Tibial nerve (tissue), 4 donors: ENCODE measurements at regions not wholly inside any gene's neighbourhood (a gene's known extent, or its start where the extent isn't known, plus 50 kb on each side); places are given as distances from the start of the nearest gene placed in this dataset.

Experiments used
- DNase-seq, 2 donors: peaks; one replicate each; pipeline ENCODE4 v3.0.0-alpha.2; 2019; ENCODE audit warnings: low spot score in 2 of 2
- H3K27ac ChIP-seq, 4 donors: fragments of 200-600 bp; sonication (generic) in 3 of 4; one replicate each; pipeline ENCODE4 v1.5.1; 2017 to 2019; ENCODE audit warnings: mild to moderate bottlenecking in 1 of 4
- H3K27me3 ChIP-seq, 2 donors: fragments of 200-600 bp; sonication (generic) in 1 of 2; one replicate each; pipeline versions ENCODE4 v1.5.1 to v1.6.0; 2017 to 2019
- H3K36me3 ChIP-seq, 3 donors: fragments of 200-600 bp; sonication (generic); one replicate each; pipeline ENCODE4 v1.5.1; 2018 to 2019
- H3K4me1 ChIP-seq, 4 donors: fragments of 200-600 bp; sonication (generic) in 3 of 4; one replicate each; pipeline ENCODE4 v1.5.1; 2017 to 2019
- H3K4me3 ChIP-seq, 4 donors: fragments of 200-600 bp; sonication (generic) in 3 of 4; one replicate each; pipeline ENCODE4 v1.5.1; 2017 to 2019; ENCODE audit warnings: mild to moderate bottlenecking in 1 of 4, moderate library complexity in 1 of 4
- H3K9me3 ChIP-seq, 4 donors: fragments of 200-600 bp; sonication (generic) in 3 of 4; one replicate each; pipeline ENCODE4 v1.5.1; 2017 to 2019
- CTCF ChIP-seq, 5 experiments: fragments of 200-600 bp in 3 of 5; fragments of 450-650 bp in 2 of 5; sonication (generic) in 3 of 5; IDR thresholded peaks; one replicate each; pipeline ENCODE4 v1.5.1; 2016 to 2019; ENCODE audit warnings: antibody characterized with exemption in 5 of 5, mild to moderate bottlenecking in 3 of 5, moderate library complexity in 2 of 5
- EP300 ChIP-seq, 2 donors: sonication (generic); formaldehyde crosslinking; IDR thresholded peaks; one replicate each; pipeline ENCODE4 v1.6.1; 2017; ENCODE audit warnings: antibody characterized with exemption in 2 of 2, mild to moderate bottlenecking in 1 of 2
- POLR2A ChIP-seq, 2 donors: fragments of 450-650 bp; IDR thresholded peaks; one replicate each; pipeline ENCODE4 v1.6.1; 2017; ENCODE audit warnings: antibody characterized with exemption in 2 of 2, mild to moderate bottlenecking in 2 of 2, moderate library complexity in 2 of 2
- WGBS, 2 donors: methylation state at CpG; one replicate each; pipeline ENCODE4 v1.1.5; 2018; 5-methylcytosine and 5-hydroxymethylcytosine counted together

- Histone ChIP-seq H3K27me3 (no peaks in the 10 kb centered on the region), H3K27ac (no peak overlapping the region), H3K9me3 (peaks cover 0 to 9% (median 0%) of the 10 kb centered on the region in 4 donors), H3K36me3 (no peaks in the 10 kb centered on the region), H3K4me3 (no peak overlapping the region), H3K4me1 (no peaks in the 10 kb centered on the region)
- WGBS, 2 donors: 45 to 54% methylated on average over 3 of the region's 3 CpGs
- TF ChIP-seq CTCF (IDR thresholded peaks at IDR 0.05) (no peak), EP300 (IDR thresholded peaks at IDR 0.05) (no peak), POLR2A (IDR thresholded peaks at IDR 0.05) (no peak)
- DNase-seq: no peak
These were observed 103.5 kb downstream of the CD24 start for GRCh38 chr6:106870824-106871717.

DNA sequence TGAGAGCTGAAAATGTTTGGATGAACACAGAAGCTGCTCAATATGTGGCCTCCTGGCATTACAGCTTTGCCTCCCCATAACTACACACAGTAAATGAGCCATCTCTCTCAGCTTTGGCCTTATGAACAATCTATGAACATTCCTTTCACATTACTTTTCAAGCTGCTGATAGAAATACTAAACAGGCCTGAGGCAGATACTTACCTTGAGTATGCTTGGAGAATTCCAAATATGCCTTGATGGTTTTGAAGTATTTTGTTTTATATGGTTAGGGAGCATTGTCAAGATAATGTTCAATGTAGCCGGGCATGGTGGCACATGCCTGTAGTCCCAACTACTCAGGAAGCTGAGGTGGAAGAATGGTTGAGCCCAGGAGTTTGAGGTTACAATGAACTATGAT lies 104.5 kb downstream of the CD24 start:
- Histone ChIP-seq H3K9me3 (no peaks in the 10 kb centered on the region), H3K36me3 (no peaks in the 10 kb centered on the region), H3K4me1 (no peaks in the 10 kb centered on the region), H3K27ac (no peak overlapping the region), H3K4me3 (no peak overlapping the region), H3K27me3 (no peaks in the 10 kb centered on the region)
- no peak for DNase-seq
- WGBS, 2 donors: 93 to 100% methylated on average over 1 of the region's 1 CpG
- TF ChIP-seq EP300 (IDR thresholded peaks at IDR 0.05) (no peak), CTCF (IDR thresholded peaks at IDR 0.05) (no peak), POLR2A (IDR thresholded peaks at IDR 0.05) (no peak)

- WGBS, 2 donors: 84 to 85% methylated on average over 5 of the region's 5 CpGs
- DNase-seq: no peak
- H3K4me1 ChIP-seq: no peaks in the 10 kb centered on the region
- H3K27me3 ChIP-seq: no peaks in the 10 kb centered on the region
- no peaks in the 10 kb centered on the region for H3K9me3 ChIP-seq
- no peak for TF ChIP-seq EP300 (IDR thresholded peaks at IDR 0.05)
- TF ChIP-seq CTCF (IDR thresholded peaks at IDR 0.05): no peak
- no peak for TF ChIP-seq POLR2A (IDR thresholded peaks at IDR 0.05)
- no peaks in the 10 kb centered on the region for H3K36me3 ChIP-seq
- H3K27ac ChIP-seq: no peak overlapping the region
- no peak overlapping the region for H3K4me3 ChIP-seq
These were observed 105.3 kb downstream of the CD24 start for GRCh38 chr6:106869203-106869602.

DNA sequence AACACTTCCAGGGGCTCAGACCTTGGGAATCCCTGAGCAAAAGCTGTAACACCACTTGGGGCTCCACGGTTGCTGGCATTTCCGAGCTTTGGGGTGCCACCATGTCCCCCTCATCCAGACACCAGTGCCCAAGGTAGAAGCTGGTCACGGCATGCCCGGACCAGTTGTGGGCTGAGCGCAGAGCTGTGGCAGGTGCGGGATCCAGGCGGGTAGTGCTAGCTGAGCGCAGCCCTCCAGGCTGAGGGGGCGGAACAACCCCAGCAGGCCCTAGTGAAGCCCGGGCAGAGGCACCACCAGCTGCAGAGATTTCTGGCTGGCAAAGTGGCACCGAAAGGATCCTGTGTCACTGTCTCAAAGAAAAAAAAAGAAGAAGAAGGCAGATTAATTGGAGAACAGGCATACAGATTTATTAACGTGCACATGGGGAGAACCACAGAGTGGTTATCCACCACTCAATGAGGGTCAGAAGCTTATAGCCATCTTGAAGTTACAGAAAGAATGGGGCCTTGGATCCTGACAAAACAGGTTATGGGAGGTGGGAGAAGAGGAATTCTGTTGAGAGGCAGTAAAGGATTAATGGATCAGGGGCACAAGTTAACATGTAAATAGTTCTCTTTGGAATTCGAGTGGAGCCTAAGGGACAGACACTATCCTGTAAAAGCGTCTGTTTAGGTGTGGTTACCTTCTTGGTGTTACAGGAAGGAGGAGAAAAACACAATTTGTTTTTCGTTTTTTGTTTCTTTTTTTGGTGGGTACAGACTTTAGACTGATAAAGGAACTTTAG lies 107.5 kb downstream of the CD24 start:
- Histone ChIP-seq H3K27me3 (no peaks in the 10 kb centered on the region), H3K4me1 (no peaks in the 10 kb centered on the region), H3K36me3 (no peaks in the 10 kb centered on the region), H3K9me3 (peaks cover 0 to 6% (median 0%) of the 10 kb centered on the region in 4 donors), H3K27ac (no peak overlapping the region), H3K4me3 (no peak overlapping the region)
- TF ChIP-seq POLR2A (IDR thresholded peaks at IDR 0.05) (no peak), CTCF (IDR thresholded peaks at IDR 0.05) (no peak), EP300 (IDR thresholded peaks at IDR 0.05) (no peak)
- 77 to 81% methylated on average over 10 to 15 of the region's 15 CpGs for WGBS, 2 donors
- no peak for DNase-seq

DNA sequence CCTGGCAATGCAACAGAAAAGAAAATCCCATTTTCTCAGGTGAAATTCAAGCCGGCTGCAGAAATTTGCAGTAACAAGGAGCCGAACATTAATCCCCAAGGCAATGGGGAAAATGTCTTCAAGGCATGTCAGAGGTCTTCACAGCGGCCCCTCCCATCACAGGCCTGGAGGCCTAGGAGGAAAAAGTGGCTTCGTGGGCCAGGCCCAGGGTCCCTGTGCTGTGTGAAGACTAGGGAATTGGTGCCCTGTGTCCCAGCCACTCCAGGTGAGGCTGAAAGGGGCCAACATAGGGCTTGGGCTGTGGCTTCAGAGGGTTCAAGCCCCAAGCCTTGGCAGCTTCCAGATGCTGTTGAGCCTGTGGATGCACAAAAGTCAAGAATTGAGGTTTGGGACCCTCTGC lies 111.7 kb downstream of the CD24 start:
- no peak overlapping the region for H3K27ac ChIP-seq
- H3K27me3 ChIP-seq: no peaks in the 10 kb centered on the region
- WGBS, 2 donors: 88 to 89% methylated on average over 4 of the region's 4 CpGs
- H3K9me3 ChIP-seq: peaks cover 0 to 13% (median 0%) of the 10 kb centered on the region in 4 donors
- H3K4me3 ChIP-seq: no peak overlapping the region
- no peak for DNase-seq
- no peaks in the 10 kb centered on the region for H3K4me1 ChIP-seq
- no peaks in the 10 kb centered on the region for H3K36me3 ChIP-seq
- TF ChIP-seq EP300 (IDR thresholded peaks at IDR 0.05) (no peak), POLR2A (IDR thresholded peaks at IDR 0.05) (no peak), CTCF (IDR thresholded peaks at IDR 0.05) (no peak)
